Prostate gland (tissue), 2 donors: ENCODE measurements at regions not wholly inside any gene's neighbourhood (a gene's known extent, or its start where the extent isn't known, plus 50 kb on each side); places are given as distances from the start of the nearest gene placed in this dataset.

Source experiments
- CTCF ChIP-seq, 4 experiments: fragments of 200-600 bp in 2 of 4; fragments of 450-650 bp in 2 of 4; sonication (generic) in 2 of 4; IDR thresholded peaks; 1 replicate in 3 of 4; 2 replicates in 1 of 4; pipeline ENCODE4 v1.5.1; 2016 to 2019; ENCODE audit warnings: antibody characterized with exemption in 4 of 4, mild to moderate bottlenecking in 2 of 4, moderate library complexity in 2 of 4
- POLR2A ChIP-seq: fragments of 450-650 bp; IDR thresholded peaks from one replicate; pipeline ENCODE4 v1.6.1; 2016; ENCODE audit warnings: antibody characterized with exemption, mild to moderate bottlenecking

GRCh38 chr1:116256875-116257274 lies 116.2 kb upstream of the ATP1A1 start:
- TF ChIP-seq CTCF (IDR thresholded peaks at IDR 0.05) (no peak), POLR2A (no peak)
